NCI-H1417 treated with DMSO at 0.1 percent for 48 hours (cell line): ENCODE measurements at regions not wholly inside any gene's neighbourhood (a gene's known extent, or its start where the extent isn't known, plus 50 kb on each side); places are given as distances from the start of the nearest gene placed in this dataset.
"Not testable (repeated sequence)": the region's sequence is repeated elsewhere in the genome, so short reads cannot be mapped to it uniquely, and the experiment has no call there.

Experiments
- DNase-seq: peaks from one replicate; lab custom pipeline; 2025; lab: John Stamatoyannopoulos, UW

GRCh38 chr6:15086348-15087158, 159.3 kb upstream of the JARID2 start:
- no peak for DNase-seq

- DNase-seq = no peak
Observed at GRCh38 chr6:15087186-15087589, 158.7 kb upstream of the JARID2 start.

DNA sequence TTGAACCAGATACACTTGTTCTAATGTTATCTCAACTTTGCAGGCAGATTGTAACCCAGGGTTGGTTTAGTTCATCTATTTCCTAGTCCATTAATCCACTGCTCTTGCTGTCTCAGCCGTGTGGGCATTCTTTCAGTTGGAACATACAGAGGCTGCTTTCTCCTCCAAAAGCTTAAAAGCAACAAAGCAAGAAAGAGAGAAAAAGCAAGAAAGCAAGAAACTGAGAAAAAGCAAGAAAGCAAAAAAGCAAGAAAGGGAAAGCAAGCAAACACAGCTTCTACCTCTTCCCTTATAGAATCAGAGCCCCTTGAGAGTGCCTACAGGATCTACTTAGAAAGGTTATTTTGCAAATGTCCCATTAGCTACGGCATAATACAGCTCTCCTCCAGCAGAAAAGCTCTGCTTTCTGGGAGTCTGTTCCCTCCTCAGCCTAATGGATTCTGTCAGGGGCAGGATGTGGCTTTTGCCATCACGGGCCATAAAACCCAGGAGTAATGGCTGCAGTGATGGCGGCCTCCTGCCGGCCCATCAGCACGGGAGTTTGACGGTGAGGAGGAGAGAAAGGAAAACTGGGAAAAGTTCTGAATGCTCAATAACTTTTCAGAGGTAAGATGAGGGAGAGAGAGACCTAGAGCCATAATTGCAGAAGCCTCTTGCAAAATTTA, 156.8 kb upstream of the JARID2 start:
- no peak for DNase-seq

DNA sequence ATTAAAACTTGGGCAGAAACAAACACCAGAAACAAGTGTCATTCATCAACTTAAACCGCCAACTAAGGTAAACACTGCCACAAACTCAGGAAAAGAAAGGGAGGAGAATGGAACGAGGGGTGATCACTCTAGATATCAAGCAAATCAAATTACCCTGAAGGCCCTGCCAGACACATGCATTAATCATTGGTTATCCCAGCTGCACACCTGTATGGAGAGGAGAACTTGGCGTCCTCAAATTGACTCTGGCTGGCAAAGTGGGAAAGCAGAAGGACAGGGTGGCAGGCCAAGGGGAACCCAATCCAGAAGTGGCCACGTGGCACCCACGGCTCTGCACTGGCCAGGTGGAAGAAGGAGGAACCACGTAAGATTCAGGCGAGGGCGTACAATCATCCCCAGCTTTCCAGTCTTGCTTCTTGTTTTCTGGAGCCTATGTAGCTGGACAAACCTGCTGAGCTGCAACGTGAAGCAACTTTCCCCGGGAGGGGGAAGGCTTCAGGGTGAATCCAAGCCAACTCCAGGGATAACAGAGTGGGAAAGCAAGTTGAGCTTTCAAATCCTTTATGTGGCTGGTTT, 156.2 kb upstream of the JARID2 start:
- no peak for DNase-seq

DNA sequence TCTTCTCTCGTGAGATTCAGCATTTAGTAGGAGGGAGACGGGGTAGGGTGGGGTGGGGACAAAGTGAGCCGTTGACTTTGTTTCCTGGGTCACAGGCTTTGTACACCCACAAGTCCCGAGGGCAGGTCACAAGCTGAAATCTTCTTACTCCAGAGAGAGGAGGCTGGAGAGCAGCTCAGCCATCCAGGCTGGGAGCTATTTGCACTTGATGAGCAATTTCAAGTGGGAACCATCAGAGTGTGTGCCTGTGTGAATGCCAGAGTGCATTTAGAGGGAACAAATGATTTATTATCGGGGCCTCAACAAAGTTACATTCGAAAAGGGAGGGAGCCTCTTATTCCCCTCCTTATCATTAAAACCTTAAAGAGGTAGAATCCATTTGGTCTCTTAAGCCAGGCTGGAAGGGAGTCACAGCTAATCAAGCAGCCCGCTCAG, 155.7 kb upstream of the JARID2 start:
- DNase-seq = no peak

DNA sequence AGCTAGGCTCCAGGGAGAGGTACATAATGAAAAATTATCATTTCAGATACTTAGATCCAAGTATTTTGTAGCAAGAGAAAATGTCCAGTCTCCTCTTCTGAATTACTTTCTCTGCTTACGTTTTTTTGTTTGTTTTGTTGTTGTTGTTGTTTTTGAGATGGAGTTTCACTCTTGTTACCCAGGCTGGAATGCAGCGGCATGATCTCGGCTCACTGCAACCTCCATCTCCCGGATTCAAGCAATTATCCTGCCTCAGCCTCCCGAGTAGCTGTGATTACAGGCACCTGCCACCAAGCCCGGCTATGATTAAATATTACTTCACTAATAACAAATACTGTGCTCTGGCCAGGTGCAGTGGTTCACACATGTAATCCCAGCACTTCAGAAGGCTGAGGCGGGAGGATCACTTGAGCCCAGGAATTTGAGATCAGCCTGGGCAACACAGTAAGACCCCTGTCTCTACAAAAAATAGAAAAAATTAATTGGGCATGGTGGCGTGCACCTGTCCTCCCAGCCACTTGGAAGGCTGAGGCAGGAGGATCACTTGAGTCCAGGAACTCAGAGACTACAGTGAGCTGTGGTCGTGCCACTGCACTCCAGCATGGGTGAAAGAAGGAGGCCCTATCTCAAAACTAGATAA, 155.0 kb upstream of the JARID2 start:
- no peak for DNase-seq

DNA sequence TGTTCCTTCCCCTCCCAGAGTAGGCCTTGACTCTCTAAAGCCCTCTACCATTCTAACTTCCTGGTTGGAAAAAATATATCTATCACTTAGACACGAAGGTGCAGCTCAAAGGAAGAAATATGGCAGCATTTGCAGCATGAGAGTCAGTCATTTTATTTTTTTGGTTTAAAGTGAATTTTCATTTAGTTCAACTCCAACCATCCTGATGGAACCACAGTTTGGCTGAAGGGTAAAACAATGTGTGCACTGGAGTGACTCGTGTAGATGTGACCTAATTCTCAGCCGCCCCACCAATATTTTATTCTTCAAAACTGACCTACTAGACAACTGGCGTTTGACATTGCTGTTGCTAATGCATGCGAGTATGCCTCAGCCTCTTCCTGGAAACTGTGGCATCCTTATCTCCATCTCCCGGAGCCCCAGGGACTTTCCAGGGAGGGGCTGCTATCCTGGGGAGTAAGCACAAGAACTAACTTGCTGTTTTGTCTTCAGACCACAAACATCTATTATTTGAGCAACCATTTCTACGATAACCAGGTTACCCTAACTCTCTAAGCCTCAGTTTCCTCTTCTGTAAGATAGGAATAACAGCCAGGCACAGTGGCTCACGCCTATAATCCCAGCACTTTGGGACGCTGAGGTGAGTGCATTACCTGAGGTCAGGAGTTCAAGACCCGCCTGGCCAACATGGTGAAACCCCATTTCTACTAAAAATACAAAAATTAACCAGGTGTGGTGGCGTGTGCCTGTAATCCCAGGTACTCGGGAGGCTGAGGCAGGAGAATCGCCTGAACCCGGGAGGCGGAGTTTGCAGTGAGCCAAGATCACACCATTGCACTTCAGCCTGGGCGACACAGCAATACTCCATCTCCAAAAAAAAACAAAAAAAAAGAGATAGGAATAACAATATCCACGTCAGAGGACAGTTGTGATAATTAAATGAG, 148.7 kb upstream of the JARID2 start:
- DNase-seq = no peak

DNA sequence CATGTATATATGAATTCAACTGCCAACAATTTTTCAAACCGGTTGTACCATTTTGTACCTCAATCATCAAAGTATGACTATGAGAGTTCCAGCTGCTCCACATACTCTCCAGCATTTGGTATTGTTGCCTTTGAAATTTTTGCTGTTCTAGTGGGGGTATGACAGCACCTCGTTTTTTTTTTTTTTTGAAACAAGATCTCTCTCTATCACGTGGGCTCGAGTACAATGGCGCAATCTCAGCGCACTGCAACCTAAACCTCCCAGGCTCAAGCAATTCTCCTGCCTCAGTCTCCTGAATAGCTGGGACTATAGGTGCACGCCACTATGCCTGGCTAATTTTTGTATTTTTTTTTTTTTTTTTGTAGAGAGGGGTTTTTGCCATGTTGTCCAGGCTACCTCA, 144.7 kb upstream of the JARID2 start:
- DNase-seq = no peak

GRCh38 chr6:15102241-15102640, 143.6 kb upstream of the JARID2 start:
- no peak for DNase-seq

DNA sequence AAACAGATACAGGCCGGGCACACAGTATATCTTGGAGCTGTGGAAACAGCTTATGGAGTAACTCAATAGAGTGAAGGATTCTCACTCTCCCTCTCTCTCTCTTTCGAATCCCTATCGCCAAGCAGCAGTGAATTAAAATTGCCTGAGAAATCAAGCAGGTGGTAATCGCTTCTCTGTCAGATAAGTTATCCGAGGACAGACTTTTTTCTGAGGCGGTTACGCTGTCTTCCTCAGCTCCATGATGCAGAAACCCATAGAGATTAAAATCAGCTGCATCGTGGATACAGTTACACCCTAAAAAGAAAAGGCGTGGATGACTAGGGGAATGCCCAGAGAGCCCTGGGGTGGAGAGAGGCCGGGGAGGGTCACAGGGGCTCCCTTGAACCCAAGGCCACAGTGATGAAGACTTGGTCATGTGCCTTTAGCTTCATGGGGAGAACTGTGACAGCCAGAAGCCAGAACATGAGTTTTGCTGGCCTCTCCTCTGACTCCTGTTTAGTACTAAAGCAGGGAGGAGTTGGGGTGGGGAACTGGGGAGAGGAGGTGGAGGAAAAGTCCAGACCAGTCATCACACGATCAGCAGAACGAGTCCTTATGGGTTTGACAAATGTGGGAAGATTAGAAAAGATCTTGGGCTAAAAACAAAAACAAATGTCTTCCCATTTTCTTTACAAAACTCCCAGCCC, 138.8 kb upstream of the JARID2 start:
- DNase-seq = no peak

DNA sequence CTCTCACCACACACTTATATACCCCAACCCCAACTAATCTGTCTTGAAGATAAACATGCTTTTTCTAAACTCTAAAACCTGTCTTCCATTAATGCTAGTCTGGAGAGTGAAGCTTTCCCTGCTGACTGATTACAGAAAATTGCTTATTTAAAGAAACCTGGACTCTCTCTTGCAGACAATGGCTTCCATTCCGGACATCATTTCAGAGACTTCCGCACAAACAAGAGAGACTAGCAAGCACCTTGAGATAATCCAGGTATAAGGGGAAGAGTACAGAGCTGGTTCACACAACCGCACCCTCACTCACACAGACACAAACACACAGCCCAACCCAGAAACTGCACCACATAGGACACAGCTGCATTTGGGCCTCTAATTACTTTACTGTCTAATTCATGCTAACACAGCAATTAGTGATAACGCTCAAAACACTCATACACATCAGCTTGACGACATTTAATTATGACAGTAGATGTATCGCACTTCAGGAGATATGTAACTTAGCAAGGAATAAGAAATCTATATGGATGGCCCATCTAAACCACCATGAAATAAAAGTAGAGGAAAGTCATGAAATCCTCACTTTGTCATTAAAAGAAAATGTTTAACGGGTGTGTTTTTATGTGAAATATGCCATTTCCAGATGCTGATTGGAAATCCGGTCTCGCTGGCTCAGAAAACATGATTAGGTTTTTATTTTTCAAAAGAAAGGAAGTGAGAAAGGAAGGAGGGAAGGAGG, 138.1 kb upstream of the JARID2 start:
- DNase-seq = no peak

DNA sequence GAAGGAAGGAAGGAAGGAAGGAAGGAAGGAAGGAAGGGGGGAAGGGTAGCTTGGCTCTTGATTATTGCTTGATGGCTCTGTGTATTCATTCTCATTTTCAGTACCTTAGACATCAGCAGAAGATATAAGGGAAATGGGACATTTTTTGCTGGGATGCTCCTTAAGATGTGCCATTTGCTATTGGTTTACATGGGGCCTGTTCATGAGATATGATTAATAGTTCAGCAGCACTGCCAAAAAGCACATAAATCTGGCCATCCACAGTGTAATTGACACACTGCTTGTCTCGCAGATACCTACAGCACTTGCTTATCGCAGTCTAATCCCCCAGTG, 137.5 kb upstream of the JARID2 start:
- DNase-seq = no peak

DNA sequence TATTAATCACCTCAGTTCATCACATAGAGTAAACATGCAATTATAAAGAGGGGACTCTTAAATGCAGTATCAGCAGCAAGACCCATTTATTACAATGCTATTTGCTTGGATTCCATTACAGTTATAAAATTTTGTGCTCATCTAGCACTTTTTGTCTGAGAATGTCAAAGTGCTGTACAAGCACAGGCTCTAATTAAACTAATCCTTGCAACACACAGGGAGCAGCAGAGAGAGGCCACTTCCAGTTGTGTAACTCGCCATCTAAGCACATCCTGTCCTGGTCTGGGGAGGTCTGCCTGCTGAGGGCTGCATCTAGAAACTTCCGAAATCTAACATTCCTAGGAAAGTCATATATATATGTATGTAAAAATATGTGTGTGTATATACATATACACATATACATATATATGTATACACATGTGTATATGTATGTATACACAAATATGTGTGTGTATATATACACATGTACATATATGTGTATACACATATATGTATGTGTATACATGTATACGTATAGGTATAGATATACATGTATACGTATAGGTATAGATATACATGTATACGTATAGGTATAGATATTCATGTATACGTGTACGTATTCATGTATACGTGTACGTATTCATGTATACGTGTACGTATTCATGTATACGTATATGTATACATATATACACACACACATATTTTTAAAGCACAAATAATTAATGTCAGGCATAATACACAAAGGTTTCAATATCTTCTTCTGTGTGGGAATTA, 136.4 kb upstream of the JARID2 start:
- DNase-seq = no peak

DNA sequence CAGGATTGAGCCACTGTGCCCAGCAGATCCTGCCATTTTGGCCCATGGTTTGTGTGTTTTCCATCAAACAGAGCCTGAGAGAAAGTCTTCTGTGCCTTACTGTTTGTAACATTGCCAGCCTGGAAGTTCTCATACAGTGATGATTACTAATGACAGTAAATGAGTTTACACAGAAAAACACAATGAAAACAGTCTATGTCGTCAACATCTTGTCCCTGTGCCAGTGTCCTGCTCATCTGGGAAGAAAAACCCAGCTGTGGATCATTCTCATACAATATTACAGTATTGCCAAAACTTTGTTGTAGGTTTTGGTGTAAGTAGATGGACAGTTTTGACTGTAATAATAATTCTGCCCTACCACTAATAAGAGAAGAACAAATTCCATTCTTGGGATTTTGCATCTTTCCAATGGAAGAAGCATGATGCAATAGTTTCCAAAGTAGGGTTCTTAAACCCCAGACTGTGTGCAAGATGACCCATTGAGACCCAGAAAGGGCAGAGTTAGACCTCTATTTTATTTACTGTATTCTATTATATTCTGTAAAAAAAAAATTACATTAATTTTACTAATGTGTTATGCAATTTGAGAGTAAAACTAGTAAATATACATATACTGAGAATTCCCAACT, 135.0 kb upstream of the JARID2 start:
- DNase-seq = no peak

DNA sequence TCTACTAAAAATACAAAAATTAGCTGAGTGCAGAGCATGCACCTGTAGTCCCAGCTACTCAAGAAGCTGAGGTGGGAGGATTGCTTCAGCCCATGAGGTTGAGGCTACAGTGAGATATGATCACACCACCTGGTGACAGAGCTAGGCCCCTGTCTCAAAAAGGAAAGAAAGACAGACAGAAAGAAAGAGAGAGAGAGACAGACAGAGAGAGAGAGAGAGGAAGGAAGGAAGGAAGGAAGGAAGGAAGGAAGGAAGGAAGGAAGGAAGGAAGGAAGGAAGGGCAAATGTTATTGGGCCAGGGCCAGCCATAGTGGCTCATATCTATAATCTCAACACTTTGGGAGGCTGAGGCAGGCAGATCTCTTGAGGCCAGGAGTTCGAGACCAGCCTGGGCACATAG, 134.3 kb upstream of the JARID2 start:
- not testable (repeated sequence) for DNase-seq

GRCh38 chr6:15113587-15113986, 132.3 kb upstream of the JARID2 start:
- no peak for DNase-seq

DNA sequence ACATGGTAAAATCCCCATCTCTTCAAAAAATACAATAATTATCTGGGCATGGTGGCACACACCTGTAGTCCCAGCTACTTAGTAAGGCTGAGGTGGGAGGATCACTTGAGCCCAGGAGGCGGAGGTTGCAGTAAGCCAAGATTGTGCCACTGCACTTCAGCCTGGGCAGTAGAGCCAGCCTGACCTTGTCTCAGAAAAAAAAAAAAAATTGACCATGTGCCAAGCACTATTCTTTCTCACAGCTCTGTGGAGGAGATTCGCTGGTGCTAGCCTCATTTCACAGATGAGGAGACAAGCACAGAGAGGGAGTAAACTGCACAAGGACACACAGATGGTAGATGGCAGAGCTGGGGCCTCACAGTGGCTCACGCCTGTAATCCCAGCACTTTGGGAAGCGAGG, 131.8 kb upstream of the JARID2 start:
- DNase-seq = no peak

- DNase-seq = no peak
Observed at GRCh38 chr6:15116889-15117288, 129.0 kb upstream of the JARID2 start.

- no peak for DNase-seq
Observed at GRCh38 chr6:15121443-15121842, 124.4 kb upstream of the JARID2 start.
